Activated effector memory CD4-positive, alpha-beta T cell treated with Interleukin-2 at 50 U/mL for 16 hours (primary cell): ENCODE measurements at regions not wholly inside any gene's neighbourhood (a gene's known extent, or its start where the extent isn't known, plus 50 kb on each side); places are given as distances from the start of the nearest gene placed in this dataset.
"Not testable (repeated sequence)": the region's sequence is repeated elsewhere in the genome, so short reads cannot be mapped to it uniquely, and the experiment has no call there.

Source experiments
- DNase-seq: peaks from one replicate; pipeline ENCODE4 v3.0.0-alpha.2; 2020

- no peak for DNase-seq
These were observed 487.4 kb upstream of the SALL3 start for GRCh38 chr18:78492064-78492812.

- no peak for DNase-seq
These were observed 486.7 kb upstream of the SALL3 start for GRCh38 chr18:78492813-78493371.

GRCh38 chr18:78493490-78493889 lies 486.1 kb upstream of the SALL3 start:
- not testable (repeated sequence) for DNase-seq

GRCh38 chr18:78494204-78495085 lies 485.2 kb upstream of the SALL3 start:
- no peak for DNase-seq

GRCh38 chr18:78495550-78495949 lies 484.1 kb upstream of the SALL3 start:
- DNase-seq, result no peak

- DNase-seq, result no peak
These were observed 483.5 kb upstream of the SALL3 start for GRCh38 chr18:78496079-78496478.

GRCh38 chr18:78497641-78498040 lies 482.0 kb upstream of the SALL3 start:
- DNase-seq, result no peak

- no peak for DNase-seq
These were observed 480.0 kb upstream of the SALL3 start for GRCh38 chr18:78499586-78499985.

GRCh38 chr18:78501251-78501650 lies 478.4 kb upstream of the SALL3 start:
- no peak for DNase-seq

GRCh38 chr18:78503129-78503528 lies 476.5 kb upstream of the SALL3 start:
- DNase-seq, result no peak

GRCh38 chr18:78505851-78506461 lies 473.7 kb upstream of the SALL3 start:
- DNase-seq, result no peak

GRCh38 chr18:78507217-78507616 lies 472.4 kb upstream of the SALL3 start:
- no peak for DNase-seq

GRCh38 chr18:78508228-78508824 lies 471.3 kb upstream of the SALL3 start:
- DNase-seq, result not testable (repeated sequence)

- no peak for DNase-seq
These were observed 469.5 kb upstream of the SALL3 start for GRCh38 chr18:78510091-78510490.

GRCh38 chr18:78510636-78511035 lies 469.0 kb upstream of the SALL3 start:
- no peak for DNase-seq

- DNase-seq, result no peak
These were observed 467.7 kb upstream of the SALL3 start for GRCh38 chr18:78511666-78512601.

- no peak for DNase-seq
These were observed 464.5 kb upstream of the SALL3 start for GRCh38 chr18:78514910-78515670.

- no peak for DNase-seq
These were observed 462.3 kb upstream of the SALL3 start for GRCh38 chr18:78517328-78517727.

- no peak for DNase-seq
These were observed 461.6 kb upstream of the SALL3 start for GRCh38 chr18:78517973-78518372.

GRCh38 chr18:78518805-78519204 lies 460.8 kb upstream of the SALL3 start:
- no peak for DNase-seq
